NCI-H2227 treated with DMSO at 0.1 percent for 48 hours (cell line): ENCODE measurements at regions not wholly inside any gene's neighbourhood (a gene's known extent, or its start where the extent isn't known, plus 50 kb on each side); places are given as distances from the start of the nearest gene placed in this dataset.
"Not testable (repeated sequence)": the region's sequence is repeated elsewhere in the genome, so short reads cannot be mapped to it uniquely, and the experiment has no call there.

Experiments used
- DNase-seq: peaks from one replicate; lab custom pipeline; 2025; lab: John Stamatoyannopoulos, UW

DNA sequence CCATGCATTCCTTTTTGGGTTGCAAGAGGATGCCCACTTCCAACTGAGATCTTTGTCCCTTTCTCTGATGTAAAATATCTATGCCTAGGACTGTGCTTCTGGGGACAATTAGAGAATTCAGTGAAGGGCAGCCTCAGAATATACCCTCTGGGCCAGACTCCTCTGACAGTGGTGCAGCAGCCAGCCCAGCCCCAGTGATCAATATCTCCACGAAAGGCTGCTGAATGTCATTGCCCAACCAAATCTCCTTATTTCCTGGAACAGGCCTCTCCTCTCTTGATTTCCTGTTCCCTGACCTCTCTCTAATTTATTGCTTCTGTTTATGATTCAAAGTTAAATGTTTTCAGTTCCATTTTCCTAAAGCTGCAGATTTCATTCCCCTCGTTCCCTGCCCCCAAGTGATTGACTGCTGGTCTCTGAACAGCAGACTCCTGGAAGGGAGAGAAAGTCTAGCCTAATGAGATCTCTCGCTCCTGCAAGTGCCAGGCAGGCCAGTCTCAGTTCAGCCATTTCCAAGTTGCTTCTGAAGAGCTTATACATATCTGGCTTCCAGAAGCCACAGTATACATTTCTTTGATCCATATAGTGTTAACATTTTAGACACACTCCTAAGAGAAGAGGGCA, 104.4 kb upstream of the SALL1 start:
- no peak for DNase-seq

DNA sequence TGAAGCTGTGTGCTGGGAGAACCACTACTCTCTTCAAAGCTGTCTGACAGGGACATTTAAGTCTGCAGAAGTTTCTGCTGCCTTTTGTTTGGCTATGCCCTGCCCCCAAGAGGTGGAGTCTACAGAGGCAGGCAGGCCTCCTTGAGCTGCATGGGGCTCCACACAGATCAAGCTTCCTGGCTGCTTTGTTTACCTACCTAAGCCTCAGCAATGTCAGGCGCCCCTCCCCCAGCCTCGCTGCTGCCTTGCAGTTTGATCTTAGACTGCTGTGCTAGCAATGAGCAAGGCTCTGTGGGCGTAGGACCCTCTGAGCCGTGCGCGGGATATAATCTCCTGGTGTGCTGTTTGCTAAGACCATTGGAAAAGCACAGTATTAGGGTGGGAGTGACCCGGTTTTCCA, 103.3 kb upstream of the SALL1 start:
- not testable (repeated sequence) for DNase-seq

DNA sequence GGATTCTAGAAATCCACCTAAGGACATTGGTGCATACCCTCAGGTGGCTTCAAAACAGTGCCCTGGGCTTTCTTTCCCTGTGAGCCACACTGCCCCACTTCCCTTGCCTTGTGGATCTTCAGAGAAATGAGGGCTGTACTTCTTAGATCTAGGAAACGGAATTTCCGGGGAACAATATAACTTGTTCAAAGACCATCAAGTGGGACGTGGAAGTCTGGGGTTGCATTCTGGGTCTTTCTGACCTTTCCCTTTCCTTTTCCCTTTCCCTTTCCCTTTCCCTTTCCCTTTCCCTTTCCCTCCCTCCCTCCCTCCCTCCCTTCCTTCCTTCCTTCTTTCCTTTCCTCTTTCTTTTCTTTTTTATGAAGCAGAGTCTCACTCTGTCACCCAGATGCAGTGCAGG, 97.1 kb upstream of the SALL1 start:
- no peak for DNase-seq

DNA sequence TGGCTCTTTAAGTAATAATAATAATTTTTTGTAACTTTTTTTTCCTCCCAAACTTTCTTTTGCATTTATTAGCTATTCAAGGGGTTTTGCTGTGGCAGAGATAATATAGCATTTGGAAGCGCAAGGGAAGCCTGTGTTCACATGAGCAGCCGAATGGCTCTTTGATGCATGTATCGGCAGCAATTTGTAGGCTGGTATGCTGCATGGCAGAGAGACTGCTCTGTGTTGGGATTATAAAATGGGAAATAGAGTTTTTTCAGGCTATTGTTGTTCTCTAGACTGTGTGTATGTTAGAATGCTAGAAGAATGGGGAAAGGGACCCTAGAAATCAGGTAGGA, 94.6 kb upstream of the SALL1 start:
- DNase-seq = no peak

GRCh38 chr16:51244887-51245657, 94.0 kb upstream of the SALL1 start:
- DNase-seq = peak; percentile 80

DNA sequence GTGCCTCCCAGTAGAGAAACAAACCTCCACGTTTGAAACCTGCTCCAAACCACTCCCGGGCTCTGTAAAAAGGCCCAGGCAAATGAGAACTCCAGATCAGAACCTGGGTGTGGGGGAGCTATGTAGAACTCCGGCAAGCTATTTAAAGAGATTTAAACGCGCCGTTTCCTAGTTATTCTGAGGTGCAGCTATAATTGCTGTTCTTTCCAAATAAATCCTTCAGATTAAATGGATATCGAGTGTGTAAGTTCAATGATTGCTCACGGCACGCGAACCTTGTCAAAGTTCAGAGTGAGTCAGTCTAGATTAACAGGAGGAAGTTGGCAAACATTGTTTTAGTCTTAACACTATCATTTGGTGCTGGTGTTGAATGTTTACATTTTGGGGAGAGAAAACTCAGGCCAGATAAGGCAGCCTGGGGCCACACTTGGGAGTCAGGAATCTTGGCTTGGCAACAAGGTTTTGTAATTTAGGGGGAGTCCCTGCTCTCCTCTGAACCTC, 92.9 kb upstream of the SALL1 start:
- no peak for DNase-seq

DNA sequence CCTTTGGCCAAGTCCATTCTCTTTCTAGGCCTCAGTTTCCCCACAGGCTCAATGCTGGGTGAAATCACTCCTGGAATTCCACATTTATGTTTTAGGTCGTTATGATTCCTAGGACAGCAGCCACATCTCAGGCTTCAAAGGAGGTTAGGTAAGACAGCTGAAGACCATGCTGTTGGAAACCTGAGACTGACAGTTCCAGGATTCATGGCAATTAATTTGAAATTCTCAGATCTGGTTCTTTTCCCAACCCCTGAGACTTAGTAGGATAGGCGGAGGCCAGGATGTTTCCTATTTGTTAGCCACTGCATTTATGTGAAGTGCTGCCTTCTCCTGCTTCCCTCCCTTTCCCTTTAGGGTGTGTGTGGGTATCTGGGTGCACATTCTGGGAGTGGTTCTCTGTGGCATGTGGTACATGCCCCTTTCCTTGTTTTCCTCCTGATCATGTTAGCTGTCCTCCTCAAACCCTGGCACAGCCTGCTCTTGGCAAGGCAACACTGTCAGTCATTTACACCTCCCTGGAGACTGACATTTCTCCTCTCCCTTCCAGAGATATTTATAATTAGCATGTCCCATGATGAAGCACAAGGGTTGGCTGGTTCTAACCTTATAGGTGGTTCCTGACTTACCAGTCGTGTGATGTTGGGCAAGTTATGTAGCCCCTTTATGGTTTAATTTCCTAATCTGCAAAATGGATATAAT, 91.4 kb upstream of the SALL1 start:
- DNase-seq = no peak

- DNase-seq = no peak
These were observed 88.1 kb upstream of the SALL1 start for GRCh38 chr16:51239196-51239595.

DNA sequence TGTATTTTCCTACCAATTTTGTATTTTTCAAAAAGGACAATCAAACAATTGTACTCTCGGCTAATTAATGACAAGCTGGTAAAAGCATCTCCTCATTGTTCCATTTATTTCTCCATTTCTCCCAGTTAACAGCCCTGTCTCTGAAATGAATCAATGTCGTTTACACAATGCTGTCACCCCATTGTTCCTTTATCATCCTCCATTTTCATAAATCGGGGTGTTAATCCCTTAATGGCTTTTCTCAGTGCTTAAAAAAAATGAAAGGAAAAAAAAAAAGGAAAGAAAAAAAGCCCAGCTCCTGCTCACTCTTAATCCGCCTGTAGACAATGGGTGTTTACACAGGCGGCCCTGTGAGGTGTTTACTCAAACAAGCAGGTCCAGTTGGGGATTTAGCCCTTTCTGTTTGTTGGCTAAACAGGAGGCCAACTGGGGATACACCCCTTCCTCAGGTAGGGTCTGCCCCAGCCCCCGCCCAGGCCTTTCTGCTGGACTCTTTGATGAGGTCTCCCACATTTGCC, 86.8 kb upstream of the SALL1 start:
- no peak for DNase-seq

GRCh38 chr16:51237207-51237606, 86.1 kb upstream of the SALL1 start:
- no peak for DNase-seq

DNA sequence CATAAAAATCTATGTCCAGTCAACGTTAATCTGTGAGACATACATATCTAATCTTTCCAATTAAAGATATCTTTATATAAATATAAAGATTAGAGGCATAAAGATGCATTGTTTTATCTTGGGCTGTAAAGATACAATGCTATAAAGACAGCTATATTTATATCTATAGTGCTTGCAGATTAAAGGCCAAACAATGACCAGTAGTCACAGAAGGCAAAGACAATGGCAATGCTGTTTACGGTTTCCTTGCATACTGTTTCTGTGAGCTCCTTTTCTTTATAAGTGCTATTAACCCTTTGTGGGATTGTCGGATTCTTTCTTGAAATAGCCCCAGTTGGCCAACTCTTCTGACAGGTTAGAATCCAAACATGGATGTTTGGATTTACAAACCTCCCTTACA, 85.5 kb upstream of the SALL1 start:
- no peak for DNase-seq

DNA sequence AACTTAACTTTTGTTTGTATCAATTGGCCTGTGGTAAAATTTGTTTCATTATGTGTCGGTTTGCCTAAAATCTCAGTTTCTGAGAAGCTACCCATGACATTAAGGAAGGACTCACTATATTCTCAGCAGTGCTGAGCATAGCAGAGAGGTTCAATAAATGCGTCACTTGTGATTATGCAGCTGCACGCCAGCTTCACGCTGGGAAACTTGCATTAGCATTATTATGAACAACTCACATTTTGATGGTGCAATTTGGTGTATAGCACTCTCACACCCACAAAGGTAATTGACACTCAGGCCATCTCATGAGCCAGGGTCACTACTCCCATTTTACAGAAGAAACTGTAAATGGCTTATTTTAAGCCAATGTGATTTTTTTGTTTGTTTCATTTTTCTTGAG, 80.6 kb upstream of the SALL1 start:
- no peak for DNase-seq

GRCh38 chr16:51230035-51230434, 79.0 kb upstream of the SALL1 start:
- DNase-seq = not testable (repeated sequence)

DNA sequence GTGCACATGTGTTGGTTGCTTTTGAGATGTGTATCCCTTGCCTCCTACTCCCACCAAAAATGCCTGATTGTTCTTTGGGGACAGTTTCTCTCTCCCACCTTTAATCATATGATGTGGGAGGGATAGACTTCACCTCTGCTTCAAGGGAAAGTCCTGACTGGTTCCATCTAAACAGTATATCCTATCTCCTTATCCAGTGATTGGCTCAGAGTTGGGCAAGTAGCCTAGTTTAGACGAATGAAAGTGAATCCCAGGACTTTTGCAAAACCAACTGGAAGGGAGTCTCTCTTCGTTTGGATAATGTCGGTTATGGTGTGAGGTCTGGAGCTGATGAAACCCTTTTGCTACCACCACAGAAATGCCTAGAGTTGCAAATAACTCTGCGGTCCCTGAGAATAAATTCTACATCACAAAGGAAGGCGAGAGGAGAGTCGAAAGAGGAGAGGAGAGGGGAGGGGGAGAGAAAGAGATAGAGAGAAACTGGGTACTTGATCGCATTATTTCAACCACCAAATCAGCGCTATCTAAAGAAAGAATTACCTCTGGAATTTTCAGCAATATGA, 77.1 kb upstream of the SALL1 start:
- DNase-seq = no peak

- no peak for DNase-seq
These were observed 74.8 kb upstream of the SALL1 start for GRCh38 chr16:51225878-51226277.

DNA sequence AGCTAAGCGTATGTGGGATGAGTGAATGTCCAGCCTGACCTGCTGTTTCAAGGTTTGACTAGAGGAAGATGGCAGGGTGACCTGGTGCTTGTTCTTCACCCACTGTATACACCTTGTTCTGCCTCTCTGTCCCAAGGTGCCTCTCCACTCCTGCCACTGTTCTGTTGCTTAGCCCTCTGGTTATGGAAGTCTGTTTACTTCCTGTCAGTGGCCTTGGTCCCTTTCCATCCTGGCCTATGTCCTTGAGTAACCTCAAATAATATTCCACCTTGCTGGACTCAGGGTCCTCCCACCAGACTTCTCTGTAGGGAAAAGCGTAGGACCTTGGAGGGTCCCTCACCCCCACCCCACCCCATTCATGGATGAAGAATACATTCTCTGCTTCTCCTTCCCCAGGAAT, 73.2 kb upstream of the SALL1 start:
- no peak for DNase-seq

DNA sequence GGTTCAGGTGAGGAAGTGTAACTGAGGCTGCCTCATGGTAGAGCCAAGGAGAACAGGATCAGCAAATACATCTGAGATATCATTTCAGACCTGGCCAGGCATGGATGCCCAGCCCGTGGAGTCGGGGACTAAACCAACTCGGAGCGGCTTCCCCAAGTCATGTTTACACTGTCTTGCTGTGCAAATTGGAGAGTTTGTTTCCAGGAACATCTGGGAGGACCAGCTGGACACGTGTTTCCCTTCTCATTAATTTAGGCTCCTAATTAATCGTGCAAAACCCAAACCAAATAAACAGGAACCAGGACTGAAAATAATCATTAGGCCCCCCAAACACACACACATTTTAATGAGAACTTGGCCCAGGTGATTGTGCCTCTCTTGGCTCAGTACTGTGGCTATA, 70.9 kb upstream of the SALL1 start:
- no peak for DNase-seq

DNA sequence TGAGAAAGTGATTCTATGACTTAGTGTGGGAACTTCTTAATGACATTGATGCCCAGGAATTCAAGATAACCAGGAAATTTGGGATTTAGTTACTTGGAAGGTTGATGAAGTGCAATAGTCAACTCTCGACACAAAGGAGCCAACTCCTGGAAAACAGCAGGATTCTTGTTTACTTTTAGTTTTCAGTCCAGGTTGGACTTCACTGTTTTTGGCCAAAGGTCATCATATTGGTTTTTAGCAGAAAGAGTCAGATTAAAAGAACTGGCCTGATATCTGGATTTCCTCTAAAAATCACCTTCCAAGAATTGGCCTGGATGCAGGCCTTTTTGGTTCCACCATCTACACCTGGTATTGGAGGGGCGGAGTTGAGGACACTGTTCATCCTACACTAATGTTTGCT, 60.1 kb upstream of the SALL1 start:
- no peak for DNase-seq

DNA sequence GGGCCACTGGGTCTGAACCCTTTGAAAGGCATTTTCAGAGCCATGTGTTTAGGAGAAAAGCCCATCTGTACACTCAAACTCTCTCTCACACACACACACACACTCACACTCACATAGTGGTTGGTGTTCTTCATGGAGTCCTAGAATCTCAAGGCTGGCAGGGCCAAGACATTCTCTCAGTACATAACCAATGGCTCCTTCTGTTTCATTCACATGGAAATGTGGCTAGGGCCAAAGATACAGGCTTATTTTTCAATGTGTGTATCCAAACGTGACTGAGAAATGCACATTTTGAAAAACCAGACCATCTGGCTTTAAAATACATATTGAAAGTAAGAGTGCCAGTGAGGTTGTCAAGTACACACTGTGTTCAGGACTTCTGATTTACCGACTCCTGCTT, 59.0 kb upstream of the SALL1 start:
- no peak for DNase-seq

GRCh38 chr16:51201604-51202003, 50.5 kb upstream of the SALL1 start:
- no peak for DNase-seq
